ENCODE measurements at regions not wholly inside any gene's neighbourhood (a gene's known extent, or its start where the extent isn't known, plus 50 kb on each side); places are given as distances from the start of the nearest gene placed in this dataset.

DNA sequence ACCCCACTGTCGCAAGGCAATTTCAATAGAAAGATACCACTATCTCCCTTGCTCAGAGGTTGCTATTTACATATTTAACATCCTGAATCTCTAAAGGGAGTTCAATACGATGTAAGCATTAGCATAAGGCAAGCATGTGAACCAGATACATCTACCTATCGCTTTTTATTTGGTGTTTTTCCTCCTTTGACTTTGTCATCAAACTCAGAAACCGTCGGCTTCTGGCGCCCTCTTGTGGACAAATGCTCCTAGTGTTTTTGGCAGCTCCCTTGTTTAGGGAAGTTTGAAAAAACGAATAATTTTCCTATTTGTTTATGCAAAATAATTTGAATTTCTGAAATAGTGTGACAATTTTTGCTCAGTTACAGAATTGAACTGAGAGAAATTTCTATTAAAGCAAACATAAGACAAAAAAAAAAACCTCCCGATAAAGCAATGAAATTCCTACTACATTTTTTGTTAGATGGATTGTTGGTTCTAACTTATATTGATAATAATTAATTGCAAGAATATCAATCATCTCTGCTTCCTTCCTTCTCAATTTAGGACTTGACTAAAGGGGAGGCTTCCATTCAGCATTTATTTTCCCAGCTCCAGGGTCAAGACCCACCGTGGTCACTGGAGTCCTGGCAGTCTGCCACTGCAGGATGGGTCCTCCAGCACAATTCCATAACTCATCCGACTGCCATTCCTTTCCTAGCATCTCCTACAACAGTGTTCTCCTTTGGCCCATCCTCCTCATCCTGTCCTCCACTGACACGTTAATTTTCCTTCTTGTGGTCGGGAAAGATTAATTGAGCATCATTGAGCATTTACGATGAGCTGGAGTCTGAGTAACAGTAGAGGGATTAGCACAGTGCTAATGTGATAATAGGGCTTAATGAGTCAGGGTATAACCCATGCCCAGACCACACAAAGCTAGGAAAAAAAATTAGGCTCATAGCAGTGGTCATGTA lies 131.8 kb upstream of the CHD1 start:
- Histone ChIP-seq H3K4me2 (replicated peaks; ENCODE audit: extremely low read depth, low read length, poor library complexity, severe bottlenecking) (no peak overlapping the region), H3K9ac (ENCODE audit: insufficient read depth, low read length, poor library complexity, severe bottlenecking) (no peak overlapping the region), H2AFZ (ENCODE audit: insufficient read depth, low read depth, low read length, poor library complexity, severe bottlenecking) (no peak overlapping the region), H3K4me1 (ENCODE audit: control insufficient read depth in 1 of 2, insufficient read depth in 2 of 2, low read length in 2 of 2) (peaks cover 13% of the 10 kb centered on the region in 2 donors), H4K20me1 (ENCODE audit: insufficient read depth, low read length) (no peaks in the 10 kb centered on the region), H3K36me3 (replicated peaks in 1 of 2; ENCODE audit: control insufficient read depth in 1 of 2, insufficient read depth in 2 of 2, low read length in 2 of 2) (no peaks in the 10 kb centered on the region), H3K4me3 (replicated peaks in 1 of 3; ENCODE audit: low read depth in 2 of 3, low read length in 3 of 3) (no peak overlapping the region), H3K9me3 (replicated peaks in 1 of 2; ENCODE audit: control insufficient read depth in 1 of 2, insufficient read depth in 1 of 2, low read length in 2 of 2) (no peaks in the 10 kb centered on the region), H3K27ac (ENCODE audit: low read depth in 1 of 2, low read length in 2 of 2) (no peak overlapping the region), H3K27me3 (ENCODE audit: control insufficient read depth in 2 of 2, insufficient read depth in 2 of 2, low read length in 2 of 2) (no peaks in the 10 kb centered on the region), H3K79me2 (ENCODE audit: insufficient read depth, low read length) (no peaks in the 10 kb centered on the region)
- Mint-ChIP-seq H3K4me3 (no peak overlapping the region), H3K36me3 (no peaks in the 10 kb centered on the region), H3K27ac (no peak overlapping the region), H3K9me3 (no peaks in the 10 kb centered on the region), H3K4me1 (peaks cover 17% of the 10 kb centered on the region), H3K27me3 (ENCODE audit: low read depth in 3 of 3) (peaks cover 0 to 2% (median 0%) of the 10 kb centered on the region in 3 donors)
- TF ChIP-seq CTCF (IDR thresholded peaks at IDR 0.05) = peak; percentile 95
- intact Hi-C loops (cut with micrococcal nuclease) = loop anchor here in 1 of 2 donors (5.0 kb wide), 1 partner anchor 153 kb away; no protein-coding TSS in a partner anchor
- DNase-seq = peak; percentile 60 to 73 (median 67)
- 96% methylated on average over 3 of the region's 13 CpGs for WGBS (ENCODE audit: insufficient coverage)

DNA sequence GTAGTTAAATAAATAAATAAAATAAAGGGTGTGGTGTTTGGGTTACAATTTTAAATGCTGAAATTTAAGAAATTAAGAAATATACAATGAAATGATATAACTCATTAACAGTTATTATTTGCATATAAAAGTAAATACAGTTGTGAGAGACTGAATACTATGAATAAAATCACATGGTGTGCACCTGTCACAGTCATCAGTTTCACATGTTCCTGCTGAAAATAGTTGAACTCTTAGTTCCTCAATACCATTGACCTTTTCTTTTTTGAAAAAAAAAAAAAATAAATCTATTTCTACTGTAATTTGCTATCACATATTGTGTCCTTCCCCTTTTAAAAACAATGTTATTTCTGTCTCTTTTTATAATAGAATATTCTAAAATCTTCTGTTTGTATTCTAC lies 130.9 kb upstream of the CHD1 start:
- Histone ChIP-seq H3K4me3 (replicated peaks in 1 of 3; ENCODE audit: low read depth in 2 of 3, low read length in 3 of 3) (no peak overlapping the region), H3K36me3 (replicated peaks in 1 of 2; ENCODE audit: control insufficient read depth in 1 of 2, insufficient read depth in 2 of 2, low read length in 2 of 2) (no peaks in the 10 kb centered on the region), H3K4me1 (ENCODE audit: control insufficient read depth in 1 of 2, insufficient read depth in 2 of 2, low read length in 2 of 2) (peaks cover 13% of the 10 kb centered on the region in 2 donors), H3K9ac (ENCODE audit: insufficient read depth, low read length, poor library complexity, severe bottlenecking) (no peak overlapping the region), H2AFZ (ENCODE audit: insufficient read depth, low read depth, low read length, poor library complexity, severe bottlenecking) (no peak overlapping the region), H3K27me3 (ENCODE audit: control insufficient read depth in 2 of 2, insufficient read depth in 2 of 2, low read length in 2 of 2) (no peaks in the 10 kb centered on the region), H3K4me2 (replicated peaks; ENCODE audit: extremely low read depth, low read length, poor library complexity, severe bottlenecking) (no peak overlapping the region), H3K9me3 (replicated peaks in 1 of 2; ENCODE audit: control insufficient read depth in 1 of 2, insufficient read depth in 1 of 2, low read length in 2 of 2) (no peaks in the 10 kb centered on the region), H3K27ac (ENCODE audit: low read depth in 1 of 2, low read length in 2 of 2) (no peak overlapping the region), H3K79me2 (ENCODE audit: insufficient read depth, low read length) (no peaks in the 10 kb centered on the region), H4K20me1 (ENCODE audit: insufficient read depth, low read length) (no peaks in the 10 kb centered on the region)
- Mint-ChIP-seq H3K4me1 (peaks cover 17% of the 10 kb centered on the region), H3K27ac (no peak overlapping the region), H3K4me3 (no peak overlapping the region), H3K27me3 (ENCODE audit: low read depth in 3 of 3) (peaks cover 0 to 2% (median 0%) of the 10 kb centered on the region in 3 donors), H3K36me3 (no peaks in the 10 kb centered on the region), H3K9me3 (no peaks in the 10 kb centered on the region)
- no peak for TF ChIP-seq CTCF (IDR thresholded peaks at IDR 0.05)
- no peak for DNase-seq
- intact Hi-C loops (cut with micrococcal nuclease) = loop anchor here (2.0 to 5.0 kb wide), 2 partner anchors 152 to 153 kb away; no protein-coding TSS in a partner anchor
